ENCODE measurements at regions not wholly inside any gene's neighbourhood (a gene's known extent, or its start where the extent isn't known, plus 50 kb on each side); places are given as distances from the start of the nearest gene placed in this dataset.

- DNase-seq (ENCODE audit: low read depth): no peak
- H3K4me3 ChIP-seq (ENCODE audit: low read length): no peak overlapping the region
- TF ChIP-seq CTCF (conservative IDR thresholded peaks at IDR 0.05; ENCODE audit: low read depth, low read length): no peak
Measured at GRCh38 chr3:110628650-110629301, 442.8 kb upstream of the NECTIN3 start.

- no peak overlapping the region for H3K4me3 ChIP-seq (ENCODE audit: low read length)
- no peak for TF ChIP-seq CTCF (conservative IDR thresholded peaks at IDR 0.05; ENCODE audit: low read depth, low read length)
- DNase-seq (ENCODE audit: low read depth): no peak
Measured at GRCh38 chr3:110629917-110630316, 441.7 kb upstream of the NECTIN3 start.

- H3K4me3 ChIP-seq (ENCODE audit: low read length): no peak overlapping the region
- no peak for DNase-seq (ENCODE audit: low read depth)
- TF ChIP-seq CTCF (conservative IDR thresholded peaks at IDR 0.05; ENCODE audit: low read depth, low read length): no peak
Measured at GRCh38 chr3:110644203-110644602, 427.4 kb upstream of the NECTIN3 start.

- DNase-seq (ENCODE audit: low read depth): no peak
- TF ChIP-seq CTCF (conservative IDR thresholded peaks at IDR 0.05; ENCODE audit: low read depth, low read length): no peak
- H3K4me3 ChIP-seq (ENCODE audit: low read length): no peak overlapping the region
Measured at GRCh38 chr3:110646055-110646454, 425.6 kb upstream of the NECTIN3 start.

- no peak overlapping the region for H3K4me3 ChIP-seq (ENCODE audit: low read length)
- no peak for TF ChIP-seq CTCF (conservative IDR thresholded peaks at IDR 0.05; ENCODE audit: low read depth, low read length)
- DNase-seq (ENCODE audit: low read depth): no peak
Measured at GRCh38 chr3:110646496-110646895, 425.1 kb upstream of the NECTIN3 start.

GRCh38 chr3:110647586-110647985 is 424.0 kb upstream of the NECTIN3 start:
- no peak overlapping the region for H3K4me3 ChIP-seq (ENCODE audit: low read length)
- no peak for TF ChIP-seq CTCF (conservative IDR thresholded peaks at IDR 0.05; ENCODE audit: low read depth, low read length)
- DNase-seq (ENCODE audit: low read depth): no peak

- H3K4me3 ChIP-seq (ENCODE audit: low read length): no peak overlapping the region
- no peak for DNase-seq (ENCODE audit: low read depth)
- no peak for TF ChIP-seq CTCF (conservative IDR thresholded peaks at IDR 0.05; ENCODE audit: low read depth, low read length)
Measured at GRCh38 chr3:110650741-110651140, 420.9 kb upstream of the NECTIN3 start.
